Nephron (organoid): ENCODE measurements at regions not wholly inside any gene's neighbourhood (a gene's known extent, or its start where the extent isn't known, plus 50 kb on each side); places are given as distances from the start of the nearest gene placed in this dataset.
"Not testable (repeated sequence)": the region's sequence is repeated elsewhere in the genome, so short reads cannot be mapped to it uniquely, and the experiment has no call there.

ENCODE experiments used
- H3K27ac Mint-ChIP-seq, 3 experiments: 2 replicates each; pipeline ENCODE4 v1.8.0; 2020; ENCODE audit warnings: mixed read lengths in 3 of 3, mild to moderate bottlenecking in 2 of 3, moderate library complexity in 1 of 3
- H3K27me3 Mint-ChIP-seq: 2 replicates; pipeline ENCODE4 v1.8.0; 2021; ENCODE audit warnings: low read depth, mild to moderate bottlenecking, moderate library complexity, mixed read lengths
- H3K36me3 Mint-ChIP-seq: 2 replicates; pipeline ENCODE4 v1.8.0; 2020; ENCODE audit warnings: low read depth, mixed read lengths
- H3K4me1 Mint-ChIP-seq: 2 replicates; pipeline ENCODE4 v1.8.0; 2020; ENCODE audit warnings: mixed read lengths
- H3K4me3 Mint-ChIP-seq, 3 experiments: 2 replicates each; pipeline ENCODE4 v1.8.0; 2020; ENCODE audit warnings: mild to moderate bottlenecking in 3 of 3, mixed read lengths in 3 of 3, moderate library complexity in 2 of 3
- H3K9me3 Mint-ChIP-seq: 2 replicates; pipeline ENCODE4 v1.8.0; 2020; ENCODE audit warnings: mixed read lengths
- TF ChIP-seq, protein P1 (sequence below), 3 experiments: fragments of 200-600 bp; sonication (generic); IDR thresholded peaks; one replicate each; pipeline ENCODE4 v1.5.0; 2021; ENCODE audit warnings: antibody characterized with exemption in 3 of 3; ENCODE audit not compliant: unreplicated experiment in 3 of 3

- H3K4me3 Mint-ChIP-seq: no peak overlapping the region
- TF ChIP-seq, protein P1, sequence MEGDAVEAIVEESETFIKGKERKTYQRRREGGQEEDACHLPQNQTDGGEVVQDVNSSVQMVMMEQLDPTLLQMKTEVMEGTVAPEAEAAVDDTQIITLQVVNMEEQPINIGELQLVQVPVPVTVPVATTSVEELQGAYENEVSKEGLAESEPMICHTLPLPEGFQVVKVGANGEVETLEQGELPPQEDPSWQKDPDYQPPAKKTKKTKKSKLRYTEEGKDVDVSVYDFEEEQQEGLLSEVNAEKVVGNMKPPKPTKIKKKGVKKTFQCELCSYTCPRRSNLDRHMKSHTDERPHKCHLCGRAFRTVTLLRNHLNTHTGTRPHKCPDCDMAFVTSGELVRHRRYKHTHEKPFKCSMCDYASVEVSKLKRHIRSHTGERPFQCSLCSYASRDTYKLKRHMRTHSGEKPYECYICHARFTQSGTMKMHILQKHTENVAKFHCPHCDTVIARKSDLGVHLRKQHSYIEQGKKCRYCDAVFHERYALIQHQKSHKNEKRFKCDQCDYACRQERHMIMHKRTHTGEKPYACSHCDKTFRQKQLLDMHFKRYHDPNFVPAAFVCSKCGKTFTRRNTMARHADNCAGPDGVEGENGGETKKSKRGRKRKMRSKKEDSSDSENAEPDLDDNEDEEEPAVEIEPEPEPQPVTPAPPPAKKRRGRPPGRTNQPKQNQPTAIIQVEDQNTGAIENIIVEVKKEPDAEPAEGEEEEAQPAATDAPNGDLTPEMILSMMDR (IDR thresholded peaks at IDR 0.05; ENCODE audit: unreplicated experiment in 3 of 3): no peak
- peaks cover 2% of the 10 kb centered on the region for H3K9me3 Mint-ChIP-seq
- peak overlapping the region in 2 of 3 experiments; percentile 2 to 15 for H3K27ac Mint-ChIP-seq
- H3K27me3 Mint-ChIP-seq: no peaks in the 10 kb centered on the region
- peaks cover 14% of the 10 kb centered on the region for H3K4me1 Mint-ChIP-seq
- H3K36me3 Mint-ChIP-seq: no peaks in the 10 kb centered on the region
Observed at GRCh38 chr12:88362439-88362838, 217.8 kb downstream of the KITLG start.

- no peaks in the 10 kb centered on the region for H3K9me3 Mint-ChIP-seq
Observed at GRCh38 chr12:88365403-88365802, 214.9 kb downstream of the KITLG start.

GRCh38 chr12:88366101-88366500, 214.2 kb downstream of the KITLG start:
- H3K36me3 Mint-ChIP-seq: no peaks in the 10 kb centered on the region
- H3K4me3 Mint-ChIP-seq: no peak overlapping the region
- TF ChIP-seq, protein P1 (IDR thresholded peaks at IDR 0.05; ENCODE audit: unreplicated experiment in 3 of 3): no peak
- no peaks in the 10 kb centered on the region for H3K9me3 Mint-ChIP-seq
- no peak overlapping the region for H3K27ac Mint-ChIP-seq
- H3K4me1 Mint-ChIP-seq: peaks cover 14% of the 10 kb centered on the region
- H3K27me3 Mint-ChIP-seq: peaks cover 3% of the 10 kb centered on the region

More at GRCh38 chr12:88365403-88365802, 214.9 kb downstream of the KITLG start:
- Mint-ChIP-seq H3K27me3 (peaks cover 3% of the 10 kb centered on the region), H3K4me3 (no peak overlapping the region), H3K27ac (no peak overlapping the region), H3K36me3 (no peaks in the 10 kb centered on the region), H3K4me1 (peaks cover 14% of the 10 kb centered on the region)
- TF ChIP-seq, protein P1 (IDR thresholded peaks at IDR 0.05; ENCODE audit: unreplicated experiment in 3 of 3): no peak

- TF ChIP-seq, protein P1 (IDR thresholded peaks at IDR 0.05; ENCODE audit: unreplicated experiment in 3 of 3): no peak
- Mint-ChIP-seq H3K27ac (no peak overlapping the region), H3K4me3 (no peak overlapping the region), H3K27me3 (peaks cover 3% of the 10 kb centered on the region), H3K36me3 (no peaks in the 10 kb centered on the region), H3K4me1 (peaks cover 10% of the 10 kb centered on the region), H3K9me3 (no peaks in the 10 kb centered on the region)
Observed at GRCh38 chr12:88367231-88367630, 213.0 kb downstream of the KITLG start.

DNA sequence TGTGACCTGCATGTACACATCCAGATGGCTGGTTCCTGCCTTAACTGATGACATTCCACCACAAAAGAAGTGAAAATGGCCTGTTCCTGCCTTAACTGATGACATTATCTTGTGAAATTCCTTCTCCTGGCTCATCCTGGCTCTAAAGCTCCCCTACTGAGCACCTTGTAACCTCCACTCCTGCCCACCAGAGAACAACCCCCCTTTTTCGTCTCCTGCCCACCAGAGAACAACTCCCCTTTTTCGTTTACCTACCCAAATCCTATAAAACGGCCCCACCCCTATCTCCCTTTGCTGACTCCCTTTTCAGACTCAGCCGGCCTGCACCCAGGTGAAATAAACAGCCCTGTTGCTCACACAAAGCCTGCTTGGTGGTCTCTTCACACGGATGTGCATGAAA, 212.2 kb downstream of the KITLG start:
- not testable (repeated sequence) for H3K9me3 Mint-ChIP-seq, H3K4me3 Mint-ChIP-seq, H3K27me3 Mint-ChIP-seq, H3K4me1 Mint-ChIP-seq, H3K36me3 Mint-ChIP-seq, H3K27ac Mint-ChIP-seq

DNA sequence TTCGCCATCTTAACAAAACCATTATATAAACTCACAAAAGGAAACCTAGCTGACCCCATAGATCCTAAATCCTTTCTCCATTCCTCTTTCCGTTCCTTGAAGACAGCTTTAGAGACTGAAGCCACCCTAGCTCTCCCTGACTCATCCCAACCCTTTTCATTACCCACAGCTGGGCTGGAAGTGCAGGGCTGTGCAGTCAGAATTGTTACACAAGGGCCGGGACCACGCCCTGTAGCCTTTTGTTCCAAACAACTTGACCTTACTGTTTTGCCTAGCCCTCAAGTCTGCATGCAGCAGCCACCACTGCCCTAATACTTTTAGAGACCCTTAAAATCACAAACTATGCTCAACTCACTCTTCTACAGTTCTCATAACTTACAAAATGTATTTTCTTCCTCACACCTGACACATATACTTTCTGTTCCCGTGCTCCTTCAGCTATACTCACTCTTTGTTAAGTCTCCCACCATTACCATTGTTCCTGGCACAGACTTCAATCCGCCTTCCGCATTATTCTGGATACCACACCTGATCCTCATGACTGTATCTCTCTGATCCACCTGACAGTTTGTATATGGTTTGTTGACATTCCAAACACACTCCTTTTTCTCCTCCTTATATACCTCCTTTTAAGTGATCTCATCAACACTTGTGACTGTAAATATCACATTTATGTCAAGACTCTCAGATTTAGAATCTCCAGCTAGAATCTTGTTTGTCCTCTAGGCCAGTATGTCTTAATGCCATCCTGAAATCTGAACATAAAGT, 208.7 kb downstream of the KITLG start:
- H3K4me1 Mint-ChIP-seq: peaks cover 6% of the 10 kb centered on the region
- H3K36me3 Mint-ChIP-seq: no peaks in the 10 kb centered on the region
- H3K9me3 Mint-ChIP-seq: no peaks in the 10 kb centered on the region
- H3K27ac Mint-ChIP-seq: no peak overlapping the region
- H3K4me3 Mint-ChIP-seq: no peak overlapping the region
- TF ChIP-seq, protein P1 (IDR thresholded peaks at IDR 0.05; ENCODE audit: unreplicated experiment in 3 of 3): no peak
- H3K27me3 Mint-ChIP-seq: peaks cover 3% of the 10 kb centered on the region
